NOMO-1 treated with dmso at 0.1 percent for 144 hours (cell line): ENCODE measurements at regions not wholly inside any gene's neighbourhood (a gene's known extent, or its start where the extent isn't known, plus 50 kb on each side); places are given as distances from the start of the nearest gene placed in this dataset.
"Not testable (repeated sequence)": the region's sequence is repeated elsewhere in the genome, so short reads cannot be mapped to it uniquely, and the experiment has no call there.

Experiments used
- DNase-seq: peaks from one replicate; lab custom pipeline; 2025; ENCODE audit not compliant: unreplicated experiment; lab: John Stamatoyannopoulos, UW

DNA sequence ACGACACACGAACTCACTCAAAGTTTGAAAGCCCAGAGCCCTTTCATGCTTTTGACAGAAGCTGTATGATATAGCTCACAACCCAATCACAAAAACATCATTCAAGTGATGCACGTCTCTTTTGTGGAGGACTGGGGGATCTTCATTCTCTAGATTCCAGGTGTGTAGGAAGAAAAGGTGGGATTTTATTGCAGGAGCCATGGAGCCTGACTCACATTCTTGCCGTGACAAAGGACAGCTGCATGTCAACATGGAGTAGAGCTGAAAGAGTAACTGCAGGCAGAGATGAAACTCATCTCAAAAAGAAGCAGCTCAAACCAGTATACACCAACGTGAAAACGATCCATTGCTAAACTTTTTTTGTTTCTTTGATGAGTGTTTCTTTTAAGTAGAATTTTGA is 50.9 kb upstream of the PDE1A start:
- no peak for DNase-seq

DNA sequence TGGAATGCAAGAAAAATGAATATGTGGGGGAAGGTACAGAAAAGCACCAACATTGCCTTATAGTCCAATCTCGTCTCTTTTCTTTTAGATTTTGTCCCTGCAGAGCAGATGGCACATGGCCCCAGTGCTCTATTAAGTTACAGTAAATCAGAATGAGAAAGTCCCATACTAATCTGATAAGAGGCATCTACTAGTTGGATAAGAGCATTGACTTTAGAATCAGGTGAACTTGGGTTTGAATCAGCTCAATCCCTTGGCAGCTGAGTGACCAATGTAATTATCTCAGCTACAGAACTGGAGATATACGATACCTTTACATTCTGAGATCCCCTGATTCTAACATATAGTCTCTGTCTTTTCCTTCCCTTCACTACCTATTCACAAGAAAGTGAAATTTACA is 54.8 kb upstream of the PDE1A start:
- no peak for DNase-seq

DNA sequence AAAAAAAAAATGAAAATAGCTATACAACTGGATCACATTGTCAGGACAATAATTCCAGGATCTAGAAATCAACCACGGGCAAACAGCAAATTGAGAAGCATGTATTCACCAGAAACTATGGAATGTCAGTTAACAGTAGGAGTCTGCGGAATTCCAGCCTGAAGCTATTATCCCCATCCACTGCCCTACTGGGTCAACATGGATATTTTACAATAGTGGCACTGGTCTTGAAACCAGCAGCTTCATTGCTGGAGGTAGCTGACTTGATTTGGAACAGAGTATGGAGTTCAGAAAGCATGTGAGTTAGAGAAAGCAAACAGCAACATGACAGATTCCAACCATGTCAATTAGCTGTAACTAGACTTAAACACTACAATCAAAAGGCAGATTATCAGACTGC is 55.7 kb upstream of the PDE1A start:
- DNase-seq: no peak

DNA sequence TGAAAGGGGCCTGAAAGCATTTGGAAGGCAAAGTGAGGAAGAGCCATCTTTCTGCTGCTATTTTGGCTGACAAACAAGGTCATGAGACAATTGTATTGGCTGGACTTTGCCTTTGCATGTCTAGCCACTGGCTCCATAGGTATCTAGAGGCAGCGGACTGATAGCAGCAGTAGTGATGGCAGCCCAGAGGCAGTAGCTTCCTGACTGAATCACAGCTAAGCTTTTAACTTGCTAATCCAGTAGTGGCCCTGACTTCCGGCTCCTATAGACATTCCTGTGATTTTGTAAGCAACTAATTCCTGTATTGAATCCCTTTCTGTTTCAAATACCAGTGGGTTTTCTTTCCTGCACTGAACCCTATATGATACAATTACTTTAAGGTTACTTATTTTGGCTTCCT is 69.8 kb upstream of the PDE1A start:
- no peak for DNase-seq

DNA sequence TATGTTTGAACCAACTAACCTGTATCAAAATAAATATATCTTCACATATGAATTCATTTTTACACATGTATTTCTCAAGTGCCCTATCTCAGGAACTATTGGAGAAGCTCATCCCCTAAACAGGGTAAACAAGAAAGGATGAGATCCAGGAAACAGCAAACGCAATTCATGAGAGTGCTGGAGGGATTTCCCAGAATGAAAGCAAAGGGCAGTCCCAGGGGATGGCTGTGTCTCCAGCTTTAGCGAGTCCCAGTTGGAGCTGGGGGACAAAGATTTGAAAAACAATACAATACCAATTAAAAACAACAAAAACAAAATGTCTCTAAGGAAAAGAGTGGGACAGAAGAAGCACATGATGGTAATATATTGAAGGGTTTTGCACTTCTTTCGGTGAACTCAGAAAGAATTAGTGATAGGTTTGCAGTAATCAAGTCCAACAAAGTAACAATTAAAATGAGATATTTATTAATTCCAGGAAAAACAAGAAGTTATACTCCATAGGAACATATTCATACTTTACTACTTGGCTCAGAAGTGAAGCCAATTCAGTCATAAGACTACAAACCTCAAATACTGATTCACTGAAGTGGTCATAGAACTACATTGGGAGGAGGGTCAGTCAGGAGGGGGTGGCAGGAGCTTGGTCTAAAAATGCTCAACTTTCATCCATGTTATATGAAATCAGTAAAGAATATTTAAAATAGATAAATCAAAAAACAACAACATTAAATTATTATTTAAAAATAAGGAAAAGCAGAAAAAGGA is 73.1 kb upstream of the PDE1A start:
- no peak for DNase-seq

DNA sequence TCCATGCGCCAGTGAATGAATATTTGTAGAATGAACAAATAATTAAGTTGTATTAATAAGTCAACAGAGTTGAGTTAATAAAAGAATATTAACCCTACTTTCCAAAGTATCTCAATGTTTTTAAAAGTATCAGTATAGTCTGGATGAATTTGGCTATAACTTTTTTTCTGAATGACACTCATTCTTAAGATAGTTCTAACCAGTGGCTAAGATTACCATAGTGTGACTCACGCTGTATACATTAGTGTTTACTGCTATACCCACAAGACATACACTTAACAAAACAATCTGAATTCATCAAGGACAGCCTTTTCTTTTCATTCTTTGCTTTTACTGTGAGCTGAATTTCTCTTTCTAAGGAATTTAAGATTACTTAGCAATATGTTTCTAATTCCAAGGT is 77.0 kb upstream of the PDE1A start:
- DNase-seq: no peak

DNA sequence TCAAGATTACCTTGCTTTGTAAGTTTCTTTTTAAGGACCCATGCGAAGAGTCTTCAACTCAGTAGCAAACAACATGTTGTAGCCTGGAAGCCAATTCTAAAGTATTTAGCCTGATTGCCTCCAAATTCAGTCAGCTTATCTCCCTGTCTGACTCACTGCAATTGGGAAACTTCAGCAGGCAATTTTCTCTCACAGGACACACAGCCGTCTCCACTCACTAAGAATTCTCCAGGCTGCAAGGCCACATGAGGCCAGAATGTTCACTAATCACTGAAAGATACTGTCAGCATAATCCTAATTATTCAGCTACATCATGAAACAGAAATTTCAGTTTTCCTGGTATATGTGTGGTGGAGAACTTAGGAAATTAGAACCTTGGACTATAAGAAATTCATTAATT is 78.1 kb upstream of the PDE1A start:
- no peak for DNase-seq

DNA sequence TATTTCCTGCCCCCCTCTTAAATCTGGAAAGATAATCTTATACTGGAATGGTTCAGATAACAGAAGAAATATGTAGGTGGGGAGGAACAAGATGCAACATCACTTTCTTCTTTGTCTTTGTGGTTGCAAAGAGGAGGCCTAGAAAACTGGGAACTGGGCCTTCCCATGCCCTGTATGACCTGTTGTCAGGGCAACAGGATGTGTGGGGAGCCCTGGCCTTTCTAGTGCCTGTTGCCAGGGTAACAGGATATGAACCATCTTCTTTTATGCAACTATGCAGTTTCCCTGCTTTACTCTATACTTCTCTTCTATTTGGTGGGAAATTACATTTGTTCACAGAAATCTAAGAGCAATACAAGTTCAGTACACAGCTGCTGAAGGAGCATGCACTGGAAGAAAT is 79.8 kb upstream of the PDE1A start:
- no peak for DNase-seq

DNA sequence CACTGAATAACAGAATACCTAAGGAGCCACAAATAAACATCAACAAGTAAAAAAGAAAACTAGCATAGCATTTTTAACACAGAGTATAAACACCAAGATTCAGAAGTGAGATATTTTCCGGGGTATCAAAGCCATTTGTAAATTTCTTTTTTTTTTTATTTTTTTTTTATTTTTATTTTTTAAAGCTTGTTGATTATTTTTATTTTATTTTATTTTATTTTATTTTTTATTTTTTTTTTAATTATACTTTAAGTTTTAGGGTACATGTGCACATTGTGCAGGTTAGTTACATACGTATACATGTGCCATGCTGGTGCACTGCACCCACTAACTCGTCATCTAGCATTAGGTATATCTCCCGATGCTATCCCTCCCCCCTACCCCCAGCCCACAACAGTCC is 81.7 kb upstream of the PDE1A start:
- DNase-seq: not testable (repeated sequence)

DNA sequence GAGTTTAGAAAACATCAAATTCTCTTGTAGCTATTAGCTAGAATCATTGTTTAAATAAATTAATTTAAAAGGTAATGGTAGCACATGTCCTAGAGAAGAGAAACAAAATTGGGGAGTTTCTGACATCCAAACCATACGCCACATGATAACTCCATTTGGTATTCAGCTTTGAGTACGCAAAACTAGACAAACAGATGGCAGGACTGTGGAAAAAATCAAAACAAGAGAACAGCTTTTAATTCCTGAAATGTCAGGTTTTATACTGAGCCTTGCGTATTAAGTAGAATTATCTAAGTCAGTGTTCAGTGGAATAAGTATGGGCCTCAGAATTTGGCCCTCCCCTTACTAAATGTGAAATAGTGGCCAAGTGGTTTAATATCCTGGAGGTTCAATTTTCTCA is 82.4 kb upstream of the PDE1A start:
- no peak for DNase-seq

DNA sequence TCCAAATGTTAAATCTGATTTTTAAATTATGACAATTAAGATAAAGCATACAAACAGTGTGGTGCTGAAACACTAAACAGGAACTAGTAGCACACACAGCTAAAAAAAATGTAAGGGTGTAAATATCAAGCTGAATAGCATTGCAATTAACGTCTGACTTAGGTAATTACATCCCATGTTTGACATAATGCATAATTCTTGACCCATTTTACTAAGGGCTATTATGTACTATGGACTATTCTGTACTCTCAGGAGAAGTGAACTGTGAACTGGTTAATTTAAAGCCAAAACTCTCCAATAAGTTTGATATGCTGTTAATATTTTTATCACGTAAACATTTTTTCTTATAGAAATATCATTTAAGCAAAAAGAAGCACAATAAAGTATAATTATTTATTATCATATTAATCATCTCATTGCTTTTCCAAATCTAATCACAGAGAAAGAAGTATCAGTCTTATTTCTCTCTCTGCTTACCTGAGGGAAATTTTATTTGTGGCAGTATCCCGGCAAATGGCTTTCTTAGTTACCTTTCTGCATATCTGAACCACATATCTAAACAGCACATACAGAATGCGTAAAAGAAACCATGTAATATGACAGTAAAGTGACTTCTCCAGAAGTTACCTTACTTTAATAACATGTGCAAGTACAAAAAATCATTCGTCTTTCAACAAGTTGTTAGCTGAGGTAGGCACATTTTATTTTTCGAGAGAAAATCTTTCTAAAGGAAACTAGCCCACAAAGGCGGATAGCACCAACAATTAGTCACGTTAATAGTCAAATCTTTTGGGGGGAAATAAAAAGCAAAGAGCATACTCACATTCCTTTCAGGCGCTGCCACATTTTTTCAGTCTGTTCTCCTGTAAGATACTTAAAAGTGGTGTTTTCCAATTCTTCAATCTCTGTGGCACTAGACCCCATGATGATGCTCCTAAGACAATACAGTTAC is 94.9 kb upstream of the PDE1A start:
- no peak for DNase-seq

DNA sequence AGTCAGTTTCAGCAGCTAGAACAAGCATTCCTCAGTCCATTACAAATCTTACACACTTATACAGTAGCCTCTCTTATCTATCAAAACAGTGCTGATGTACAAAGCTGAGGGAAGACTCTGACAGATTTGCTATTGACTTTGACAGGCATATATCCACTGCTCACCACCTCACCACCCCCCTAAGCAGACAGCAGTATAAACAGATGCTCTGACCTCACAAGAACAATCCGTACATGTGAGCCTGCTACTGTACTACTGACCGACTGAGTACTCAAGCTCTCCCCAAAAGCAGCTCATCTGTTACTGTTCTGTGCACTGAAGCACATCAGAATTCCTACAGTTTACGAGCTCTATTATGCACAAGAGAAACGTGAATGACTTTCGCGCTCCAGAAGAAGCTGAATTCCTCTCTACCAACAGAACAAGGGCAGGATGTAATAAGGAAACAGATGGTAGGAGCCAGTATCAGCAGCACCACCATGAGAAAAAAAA is 95.6 kb upstream of the PDE1A start:
- no peak for DNase-seq

DNA sequence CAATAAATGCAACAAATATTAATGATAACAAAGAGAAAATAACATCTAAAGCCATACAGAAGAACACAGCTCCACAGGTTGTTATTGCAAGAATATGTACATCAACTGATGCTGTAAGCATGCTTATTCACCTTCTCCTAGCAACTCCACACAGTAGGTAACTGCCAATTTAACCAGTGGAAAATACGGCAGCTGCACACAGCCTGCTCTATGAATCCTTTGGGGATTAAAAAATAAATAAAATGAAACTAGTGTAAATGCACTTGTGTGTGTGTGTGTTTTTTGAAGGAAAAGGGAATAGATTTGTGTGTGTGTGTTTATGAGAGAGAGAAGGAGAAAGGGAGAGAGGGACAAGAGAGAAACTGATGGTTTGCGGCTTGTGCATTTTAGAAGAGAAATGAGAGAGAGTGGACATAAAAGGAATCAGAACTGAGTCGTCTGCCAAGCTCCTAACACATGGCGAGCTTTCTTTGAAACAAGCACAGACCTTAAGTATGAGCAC is 96.2 kb upstream of the PDE1A start:
- DNase-seq: no peak

DNA sequence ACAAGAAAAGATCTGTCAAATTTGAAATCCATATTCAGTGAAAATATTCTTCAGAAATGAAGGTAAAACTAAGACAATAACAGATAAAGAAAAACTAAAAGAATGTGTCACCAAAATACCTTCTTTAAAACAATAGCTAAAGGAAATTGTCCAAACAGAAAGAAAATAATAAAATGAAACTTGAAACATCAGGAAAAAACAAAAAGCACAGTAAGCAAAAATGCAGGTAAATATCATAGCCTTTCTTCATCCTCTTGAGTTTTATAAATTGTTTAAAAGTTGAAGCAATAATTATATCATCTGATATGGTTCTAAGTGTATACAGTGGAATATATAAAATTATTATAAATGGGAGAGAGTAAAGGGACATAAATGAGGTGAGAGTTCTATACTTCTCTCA is 103.8 kb upstream of the PDE1A start:
- DNase-seq: no peak

DNA sequence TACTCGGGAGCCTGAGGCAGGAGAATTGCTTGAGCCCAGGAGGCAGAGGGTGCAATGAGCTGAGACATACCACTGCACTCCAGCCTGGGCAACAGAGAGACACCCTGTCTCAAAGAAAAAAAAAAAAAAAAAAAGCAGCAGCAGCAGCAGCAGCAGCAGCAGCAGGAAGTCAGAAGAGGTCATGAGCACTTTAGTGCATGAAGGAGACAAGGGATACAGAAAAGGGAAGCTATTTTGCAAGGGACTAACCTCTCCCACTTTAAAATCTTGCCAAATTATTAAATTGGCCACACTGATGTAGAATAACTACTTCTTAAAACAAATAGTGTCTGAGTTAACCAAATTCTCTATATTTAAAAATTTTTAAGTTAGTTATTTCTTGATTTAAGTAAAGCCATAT is 113.4 kb upstream of the PDE1A start:
- DNase-seq: peak; percentile 46

DNA sequence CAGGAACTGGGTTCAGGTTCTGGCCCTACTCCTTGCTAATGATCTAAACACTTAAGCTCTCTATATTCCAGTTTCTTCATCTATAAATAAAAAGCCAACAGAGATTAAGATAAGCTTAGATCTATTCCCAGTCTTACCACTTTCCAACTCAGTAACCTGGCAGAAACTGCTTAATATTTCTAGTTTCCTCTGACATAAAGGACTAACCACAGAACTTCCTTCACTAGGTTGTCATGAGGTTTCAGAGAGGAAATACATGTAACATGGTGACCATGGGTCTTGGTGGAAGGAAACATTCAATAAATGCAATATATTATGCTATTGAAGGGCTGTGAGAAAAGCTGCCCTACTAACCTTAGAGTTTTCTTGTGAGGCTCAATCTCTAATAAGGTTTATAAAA is 114.4 kb upstream of the PDE1A start:
- no peak for DNase-seq

DNA sequence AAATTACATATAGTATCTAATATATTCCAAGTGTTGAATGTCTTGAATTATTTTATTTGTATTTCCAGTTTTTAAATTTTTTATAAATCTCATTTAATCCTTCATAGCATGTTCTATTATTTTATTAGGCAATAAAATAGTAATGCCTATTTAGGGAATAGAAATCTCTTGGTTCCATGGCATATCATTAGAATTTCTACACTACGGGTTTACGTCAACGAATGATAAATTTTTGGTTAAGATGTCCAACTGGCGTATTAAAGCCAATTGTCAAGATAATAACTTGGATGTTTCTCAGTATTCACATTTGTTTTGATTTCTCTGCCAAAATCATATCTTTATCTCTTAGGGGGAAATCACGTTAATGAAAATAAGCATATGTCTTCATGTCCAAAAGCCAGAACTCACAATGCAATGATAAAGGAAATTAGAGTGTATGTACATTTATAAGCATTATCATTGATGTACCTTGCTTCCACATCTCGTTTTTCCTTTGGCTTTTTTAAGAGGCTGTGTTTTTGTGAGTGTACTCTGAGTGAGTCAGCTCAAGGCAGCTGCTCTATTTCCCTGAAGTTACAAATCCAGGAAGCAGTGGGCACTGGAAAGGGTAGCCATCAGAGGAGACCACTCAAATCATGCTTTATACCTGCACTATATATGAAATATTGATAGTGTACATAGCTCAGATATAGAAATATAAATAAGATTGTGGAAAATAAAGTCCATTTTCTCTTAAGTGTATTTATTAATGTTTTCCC is 115.8 kb upstream of the PDE1A start:
- no peak for DNase-seq

DNA sequence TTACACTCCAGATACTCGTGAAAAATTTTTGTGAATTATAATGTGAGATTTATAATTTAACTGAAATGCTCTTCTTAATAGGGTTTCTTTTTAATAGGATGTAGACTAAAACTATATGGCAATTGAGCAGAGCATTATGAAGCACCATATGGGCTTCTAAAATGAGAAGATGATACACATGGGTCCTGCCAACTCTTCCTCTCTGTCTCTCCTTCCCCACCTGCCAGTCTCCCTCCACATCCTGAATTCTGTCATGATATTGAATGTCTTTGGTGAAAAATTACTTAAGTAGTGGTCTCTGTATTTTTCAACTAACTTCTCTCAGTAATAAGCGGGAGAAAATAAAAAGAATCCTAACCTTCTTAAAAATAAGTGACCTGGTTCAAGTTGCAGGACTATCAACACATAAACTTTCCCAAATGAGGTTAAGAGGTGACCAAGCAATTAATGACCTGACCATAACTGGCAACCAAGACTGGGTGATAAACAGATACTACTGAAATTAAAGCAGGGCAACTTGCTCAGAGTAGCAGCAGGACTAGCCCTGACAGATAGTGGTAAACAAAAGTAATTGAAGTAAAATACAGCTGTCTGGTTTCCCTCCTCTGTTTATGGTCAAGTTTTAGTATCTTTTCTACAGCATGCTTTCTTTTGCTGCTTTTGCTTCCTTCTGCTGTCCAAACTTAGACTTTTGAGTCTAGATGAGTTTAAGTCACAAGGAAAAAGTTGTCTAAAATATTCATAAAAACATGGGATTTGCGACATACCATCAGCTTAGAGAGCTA is 117.1 kb upstream of the PDE1A start:
- DNase-seq: no peak

DNA sequence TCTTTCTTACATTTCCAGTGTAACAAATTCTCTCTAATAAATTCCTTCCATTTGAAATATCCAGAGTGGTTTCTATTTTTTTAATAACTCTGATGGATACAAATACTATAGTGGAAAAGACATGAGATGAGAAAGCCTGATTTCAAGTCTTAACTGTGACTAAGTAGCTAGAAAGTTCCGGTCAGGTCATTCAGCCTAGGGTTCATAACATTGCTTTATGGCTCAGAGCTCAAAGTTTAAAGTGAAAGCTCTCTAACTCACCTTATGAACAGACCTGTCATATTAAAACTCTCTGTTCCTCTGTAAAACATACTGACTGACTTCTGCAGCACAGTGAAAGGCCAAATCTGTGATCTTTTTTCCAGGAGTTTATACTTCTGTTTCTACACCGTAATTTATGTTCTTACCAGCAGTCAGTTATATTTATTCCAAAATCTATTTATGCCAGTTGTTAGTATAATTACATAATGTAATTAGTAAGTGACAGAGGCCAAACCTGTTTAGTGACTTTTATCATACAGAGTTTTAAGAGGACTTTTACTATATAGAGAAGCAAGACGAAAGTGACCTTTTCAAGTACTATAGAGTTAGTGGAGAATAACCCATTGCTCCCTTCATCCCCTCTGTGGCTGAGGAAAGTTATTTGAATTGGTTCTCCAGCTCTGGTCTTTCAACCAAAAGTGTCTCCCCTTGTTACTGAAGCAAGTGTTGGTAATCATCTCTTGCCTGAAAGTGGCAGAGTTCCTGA is 118.8 kb upstream of the PDE1A start:
- DNase-seq: no peak
